Medulla oblongata (tissue), 1 donor: ENCODE measurements at regions not wholly inside any gene's neighbourhood (a gene's known extent, or its start where the extent isn't known, plus 50 kb on each side); places are given as distances from the start of the nearest gene placed in this dataset.

ENCODE experiments used
- DNase-seq: peaks from one replicate; pipeline ENCODE4 v3.0.0-alpha.2; 2015; ENCODE audit errors: extremely low spot score

DNA sequence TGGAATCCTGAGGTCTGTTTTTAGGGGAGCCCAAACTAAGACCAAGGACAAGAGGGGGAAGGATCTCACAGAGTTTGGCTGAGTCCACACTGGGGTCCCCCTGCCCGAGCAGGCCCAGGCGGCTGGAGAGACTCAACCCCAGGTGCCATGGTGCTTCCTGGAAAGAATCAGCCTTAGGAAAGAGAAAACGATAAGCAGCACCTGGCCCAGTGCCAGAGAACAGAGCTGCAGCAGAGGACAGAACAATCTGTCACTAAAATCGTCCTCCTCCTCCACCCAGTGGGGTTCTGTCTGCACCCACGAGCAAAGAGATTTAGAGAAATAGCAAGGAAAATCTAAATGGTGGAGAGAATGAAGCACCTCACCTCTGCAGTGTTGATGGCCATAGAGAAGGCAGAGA is 470.5 kb downstream of the BCOR start:
- DNase-seq = no peak

DNA sequence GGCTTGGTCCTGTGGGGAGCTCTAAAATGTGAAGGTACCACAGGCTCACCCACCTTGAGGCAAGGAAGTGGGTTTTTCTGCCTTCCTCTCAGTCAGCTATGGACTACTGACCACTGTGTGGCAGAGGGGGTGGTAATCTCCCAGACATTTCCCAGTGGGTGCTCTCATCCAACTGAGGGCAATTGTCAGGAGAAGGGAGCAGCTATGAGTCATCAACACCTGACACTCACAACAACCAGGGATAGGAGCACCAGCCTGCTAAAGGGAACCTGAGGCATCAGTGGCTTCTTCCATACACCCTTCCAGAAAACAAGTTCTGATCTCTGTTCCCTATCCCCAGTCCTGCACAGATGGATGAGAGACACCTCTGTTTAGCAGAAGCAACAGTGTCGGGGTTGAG is 468.8 kb downstream of the BCOR start:
- DNase-seq = no peak

DNA sequence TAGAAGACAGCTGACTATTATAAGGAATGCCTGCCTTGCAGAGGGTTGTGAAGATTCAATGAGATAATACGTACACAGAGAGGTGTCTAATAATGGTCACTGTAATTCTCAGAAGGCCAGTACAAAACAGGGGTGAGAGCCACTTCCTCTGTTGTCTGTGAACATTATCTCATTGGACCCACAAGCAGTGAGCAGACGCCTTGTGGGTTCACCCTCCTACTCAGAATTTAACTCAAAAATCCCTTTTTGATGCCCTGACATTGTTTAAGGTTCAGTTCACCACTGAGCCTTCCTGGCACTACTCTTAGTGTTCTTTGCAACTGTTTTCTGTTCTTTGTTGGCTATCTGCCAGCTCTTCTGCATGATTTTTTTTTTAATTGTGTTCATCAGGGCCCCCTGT is 467.4 kb downstream of the BCOR start:
- no peak for DNase-seq

DNA sequence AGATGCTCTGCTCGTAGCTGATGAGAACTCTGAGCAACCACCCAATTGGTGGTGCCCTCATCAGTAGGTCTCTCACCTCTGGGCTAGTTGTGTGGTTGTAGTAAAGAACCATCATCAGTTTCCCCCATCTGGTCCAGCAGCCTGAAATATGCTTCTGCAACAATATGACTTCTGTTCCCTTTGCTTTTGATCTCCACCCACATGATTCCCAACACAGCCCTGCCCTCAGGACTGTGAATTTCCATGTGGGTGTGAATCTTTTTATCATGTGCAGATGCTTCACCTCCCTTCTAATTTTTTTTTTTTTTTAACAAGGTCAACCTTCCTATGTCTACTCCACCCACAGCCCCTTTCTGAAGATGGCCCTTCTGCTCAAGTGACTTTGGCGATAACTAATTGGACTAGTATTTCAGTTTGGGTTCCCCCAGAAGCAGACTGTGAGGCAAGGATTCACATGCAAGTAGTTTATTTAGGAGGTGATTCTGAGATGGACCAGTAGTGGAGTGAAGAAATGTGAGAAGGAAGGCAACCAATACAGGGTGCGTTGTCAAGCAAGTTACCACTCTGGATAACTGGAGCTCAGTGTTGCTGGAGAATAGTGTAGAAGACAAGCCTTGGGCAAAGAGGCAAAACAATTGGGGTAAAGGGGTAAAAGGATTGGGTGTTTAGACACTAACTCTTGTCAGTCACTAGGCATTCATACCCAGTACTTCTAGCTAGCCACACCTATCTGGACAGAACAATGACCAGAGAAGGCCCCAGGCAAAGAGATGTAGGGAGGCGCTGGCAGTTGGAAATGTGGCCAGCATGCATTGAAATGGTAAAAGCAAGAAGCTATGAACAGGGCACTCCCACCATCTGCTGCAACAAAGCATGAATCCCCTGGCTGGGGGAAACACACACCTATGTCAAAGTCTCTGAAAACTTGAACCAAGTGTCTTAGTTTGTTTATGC is 466.2 kb downstream of the BCOR start:
- no peak for DNase-seq

DNA sequence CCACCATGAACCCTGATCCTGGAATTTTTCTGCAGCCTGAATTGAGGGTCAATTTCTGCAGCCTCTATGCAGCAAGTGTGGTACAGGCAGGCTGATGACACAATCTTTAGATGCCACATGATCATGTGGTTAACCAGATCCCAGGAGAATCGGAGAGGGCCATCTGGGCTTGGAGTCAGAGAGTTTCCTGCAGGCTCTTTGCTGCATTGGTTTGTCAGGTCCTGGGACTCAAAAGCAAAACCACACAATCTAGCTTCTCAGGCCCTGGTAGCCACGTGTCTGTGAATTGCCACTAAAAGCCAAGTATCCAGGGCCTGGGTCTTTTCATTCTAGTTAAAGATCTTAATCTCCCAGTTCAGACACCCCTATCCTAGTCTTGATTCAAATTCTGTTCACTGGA is 464.5 kb downstream of the BCOR start:
- DNase-seq = no peak

DNA sequence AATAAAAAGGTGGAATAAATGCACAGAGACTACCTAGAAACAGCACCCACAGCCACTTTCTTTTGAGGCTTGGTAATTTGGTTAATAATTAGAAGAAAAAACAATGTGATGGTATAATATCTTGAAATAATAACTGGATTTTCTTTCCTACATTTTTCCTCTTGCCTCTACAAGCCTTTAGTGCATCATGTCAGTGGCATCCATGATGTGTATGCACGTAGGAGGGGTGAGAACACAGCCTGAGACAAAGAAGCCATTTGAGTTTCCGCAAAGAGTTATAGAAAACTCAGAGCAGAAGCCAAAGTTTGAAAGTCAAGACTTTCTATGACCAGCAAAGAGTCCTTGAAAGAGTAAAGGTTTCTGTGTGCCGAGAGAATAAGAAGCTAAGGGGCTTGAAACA is 461.3 kb downstream of the BCOR start:
- no peak for DNase-seq

DNA sequence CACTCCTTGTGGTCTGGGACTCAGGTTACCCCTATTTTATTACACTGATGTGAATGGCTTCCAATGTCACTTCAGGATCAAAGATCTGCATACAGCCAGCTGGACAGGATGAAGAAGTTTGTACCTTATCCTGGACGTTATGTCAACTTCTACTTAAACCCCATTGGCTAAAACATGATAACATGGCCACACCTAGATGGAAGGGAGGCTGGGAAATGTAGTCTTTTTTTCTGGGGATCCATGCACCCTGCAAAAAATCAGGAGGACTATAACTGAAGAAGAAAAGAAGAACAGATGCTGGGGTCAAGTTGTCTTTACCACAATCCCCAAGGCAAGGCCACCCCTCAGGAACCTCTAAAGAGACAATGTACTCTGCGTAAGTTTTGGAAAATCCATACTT is 459.2 kb downstream of the BCOR start:
- DNase-seq = no peak

DNA sequence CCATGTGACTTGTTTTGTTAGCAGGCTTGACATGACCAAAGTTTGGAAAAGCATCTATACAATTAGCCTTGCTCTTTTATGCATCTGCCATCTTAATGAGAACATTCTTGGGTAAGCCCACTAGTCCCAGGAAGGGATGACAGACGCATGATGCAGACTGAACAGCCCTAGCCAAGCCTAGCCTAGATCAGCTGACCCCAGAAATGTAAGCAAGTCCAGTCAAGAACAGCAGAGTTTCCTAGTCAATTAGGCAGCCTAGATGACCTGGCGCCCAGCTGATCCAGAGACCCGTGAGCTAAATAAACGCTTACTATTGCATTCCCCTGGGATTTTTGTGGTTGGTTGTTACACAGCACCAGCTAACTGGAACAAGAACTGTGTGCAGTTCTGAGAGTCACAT is 457.9 kb downstream of the BCOR start:
- DNase-seq = no peak

DNA sequence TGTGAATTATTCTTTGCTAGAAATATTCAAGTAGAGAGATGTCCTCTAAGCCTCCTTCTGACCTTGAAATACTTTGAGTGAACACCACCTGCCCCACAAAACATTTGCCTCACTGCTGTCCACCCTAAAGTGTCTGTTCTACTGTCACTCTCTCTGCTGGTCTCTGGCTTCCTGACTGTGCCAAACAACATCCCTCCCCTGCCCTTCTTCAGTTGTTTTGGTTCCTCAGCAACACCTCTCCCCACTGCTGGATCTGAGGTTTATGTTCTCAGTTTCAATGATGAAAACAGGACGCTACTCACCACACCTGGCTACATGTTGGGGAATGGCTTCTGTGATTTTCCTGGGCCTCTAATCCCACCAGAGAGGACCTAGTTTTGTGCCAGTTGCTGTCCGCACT is 456.9 kb downstream of the BCOR start:
- DNase-seq = no peak

DNA sequence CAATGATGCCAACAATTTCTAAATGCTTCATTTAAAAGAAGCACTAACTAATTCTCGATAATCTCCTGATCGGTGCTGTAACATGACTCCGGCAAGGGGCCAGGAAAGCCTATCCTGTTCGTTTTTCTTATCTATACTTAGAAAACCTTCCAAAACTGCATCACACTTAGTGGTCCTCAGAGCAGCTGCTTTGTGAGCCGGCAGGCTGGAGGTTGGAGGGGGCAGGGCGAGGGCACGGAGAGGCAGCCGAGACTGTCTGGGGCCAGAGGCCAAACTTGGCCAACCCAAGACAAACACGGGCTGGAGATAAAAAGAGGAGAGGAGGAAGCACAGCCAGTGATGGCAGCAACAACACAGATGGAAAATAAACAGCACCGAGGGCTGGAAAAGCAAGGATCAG is 455.7 kb downstream of the BCOR start:
- DNase-seq = no peak

DNA sequence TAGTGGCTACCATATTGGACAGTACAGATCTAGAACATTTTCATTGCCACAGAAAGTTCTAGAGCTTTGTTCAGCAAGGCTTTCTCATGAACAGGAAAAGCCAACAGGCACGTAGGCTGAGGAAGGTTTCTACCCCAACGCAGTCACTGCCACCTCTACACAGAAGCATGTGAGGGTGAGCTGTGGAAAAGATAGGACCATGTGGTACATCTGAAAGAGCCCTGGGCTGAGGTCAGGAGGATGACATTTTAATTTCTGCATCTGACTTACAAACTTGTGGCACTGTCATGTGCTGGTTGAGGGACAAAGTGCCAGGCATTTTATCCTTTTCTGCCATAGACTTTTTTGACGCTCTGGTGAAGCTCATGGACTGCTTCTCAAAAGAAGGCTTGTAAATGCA is 454.2 kb downstream of the BCOR start:
- no peak for DNase-seq

DNA sequence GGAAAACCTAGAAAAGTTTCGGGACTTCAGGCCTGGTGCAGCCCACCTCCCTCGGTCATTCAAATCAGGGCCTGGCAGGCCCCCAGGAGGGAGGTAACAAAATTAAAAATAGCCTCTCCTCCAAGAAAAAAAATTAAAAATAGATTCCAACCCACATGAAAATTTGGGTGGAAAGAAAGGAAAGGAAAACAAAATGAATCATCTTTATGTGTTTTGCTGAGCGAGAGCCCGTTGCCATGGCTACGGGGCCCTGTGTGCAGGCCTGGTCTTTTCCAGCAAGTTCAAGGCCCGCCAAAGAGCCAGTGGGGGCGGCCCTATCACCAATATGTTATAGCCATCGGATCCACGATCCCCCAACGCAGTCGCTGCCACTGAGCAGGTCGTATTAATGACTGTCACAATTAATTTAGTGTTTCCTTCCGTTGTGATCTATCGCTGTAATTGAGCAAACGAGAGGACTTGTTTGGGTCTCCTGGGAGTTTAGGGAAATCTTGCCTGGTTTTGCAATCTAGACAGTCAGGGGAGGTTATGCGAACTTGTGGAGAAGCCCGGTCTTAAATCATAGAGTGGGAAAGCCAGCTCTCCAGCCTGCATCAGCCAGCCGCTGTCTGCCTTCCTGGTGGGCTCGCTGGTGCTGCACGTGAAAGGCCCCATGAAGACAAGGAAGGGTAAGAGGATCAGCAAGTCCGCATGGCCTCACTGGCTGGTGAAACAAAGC is 452.4 kb downstream of the BCOR start:
- no peak for DNase-seq

DNA sequence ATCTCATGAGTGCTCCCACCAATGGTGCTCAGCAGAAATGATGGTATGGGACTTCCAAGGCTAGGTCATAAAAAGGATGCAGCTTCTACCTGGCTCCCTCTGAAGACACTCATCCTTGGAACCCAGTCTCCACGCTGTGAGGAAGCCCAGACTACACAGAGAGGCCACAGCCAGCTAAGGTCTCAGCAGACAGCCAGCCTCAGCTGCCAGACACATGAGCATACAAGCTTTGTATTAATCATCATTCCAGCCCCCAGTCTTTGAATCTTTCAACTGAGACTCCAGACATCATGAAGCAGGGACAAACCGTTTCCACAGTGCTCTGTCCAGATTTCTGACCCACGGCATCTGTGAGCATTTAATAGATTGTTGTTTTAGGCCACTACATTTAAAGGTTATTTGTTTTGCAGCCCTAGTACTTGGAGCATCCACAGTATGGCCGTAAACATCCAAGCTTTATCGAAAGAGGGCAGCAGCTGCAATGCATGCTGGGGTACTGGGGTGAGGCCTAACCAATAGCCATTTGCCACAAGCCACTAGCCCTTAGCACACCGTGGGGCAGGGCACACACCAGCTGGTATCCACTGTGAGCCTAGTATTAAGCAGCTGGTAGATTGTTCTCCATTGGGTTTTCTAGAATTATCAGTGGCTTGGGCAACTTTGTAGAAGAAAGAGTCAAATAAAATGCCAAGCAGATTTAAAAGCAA is 449.1 kb downstream of the BCOR start:
- no peak for DNase-seq

DNA sequence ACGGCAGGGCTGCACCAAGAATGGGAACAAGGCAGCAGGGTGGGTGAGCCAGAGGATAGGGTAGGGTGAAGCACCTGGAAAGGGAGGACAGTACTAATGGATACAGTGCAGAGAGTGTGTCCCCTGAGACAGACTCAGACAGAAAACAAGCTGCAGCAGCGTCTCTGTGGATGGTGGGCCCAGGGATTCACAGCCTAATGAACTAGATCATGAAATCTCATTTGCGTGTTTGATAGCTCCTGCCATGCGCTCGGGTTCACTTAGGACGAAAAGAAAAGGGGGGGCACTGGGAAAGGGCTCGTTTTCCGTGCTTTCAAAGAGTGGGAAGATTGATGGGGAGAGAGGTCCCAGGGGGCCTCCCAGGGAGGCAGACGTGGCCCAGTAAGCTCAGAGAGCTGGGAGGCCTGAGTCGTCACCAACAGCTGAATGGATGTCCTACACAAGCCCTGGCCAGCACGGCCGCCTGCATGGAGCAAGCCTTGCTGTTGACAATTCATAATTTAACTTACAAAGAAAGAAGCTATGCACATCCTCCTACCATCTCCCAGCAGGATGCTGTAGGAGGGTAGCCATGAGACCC is 446.9 kb downstream of the BCOR start:
- DNase-seq = no peak

DNA sequence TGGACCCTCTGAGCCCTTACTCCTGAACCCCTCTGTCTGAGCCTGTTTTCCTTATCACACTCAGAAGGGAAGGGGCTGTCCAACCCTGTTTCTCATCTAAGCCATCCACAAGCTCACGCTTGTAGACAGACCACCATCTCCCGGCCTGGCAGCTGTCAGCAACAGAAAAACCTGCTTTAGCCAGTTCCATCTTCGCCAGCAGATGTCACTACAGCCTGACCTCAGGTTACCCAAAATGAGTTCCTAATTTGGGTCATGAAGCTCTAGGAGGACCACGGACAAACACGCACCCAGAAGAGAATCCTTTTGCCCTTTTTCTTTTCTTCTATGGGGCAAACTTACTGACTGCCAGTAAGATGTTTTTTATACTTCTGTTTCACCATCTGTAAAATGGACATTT is 445.4 kb downstream of the BCOR start:
- peak; percentile 30 for DNase-seq

DNA sequence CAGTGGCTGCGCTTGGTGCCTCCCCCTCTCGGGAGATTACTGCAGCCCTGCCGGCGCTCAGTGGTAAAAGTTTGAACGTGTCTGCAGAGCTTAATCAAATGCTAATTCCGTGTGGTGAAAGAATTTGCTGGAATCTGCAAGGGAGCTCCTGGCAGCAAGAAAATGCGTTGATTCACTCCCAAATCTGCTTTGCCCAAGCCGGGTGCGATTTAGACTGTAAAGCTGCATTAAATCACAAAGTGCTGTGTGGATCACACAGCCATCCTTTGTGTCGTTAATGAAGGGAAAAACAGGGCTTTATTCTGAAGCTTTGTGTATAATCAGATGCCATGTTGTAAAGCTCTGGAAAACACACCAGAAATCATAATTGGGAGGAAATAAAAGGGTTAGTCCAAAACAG is 444.1 kb downstream of the BCOR start:
- peak; percentile 84 for DNase-seq

DNA sequence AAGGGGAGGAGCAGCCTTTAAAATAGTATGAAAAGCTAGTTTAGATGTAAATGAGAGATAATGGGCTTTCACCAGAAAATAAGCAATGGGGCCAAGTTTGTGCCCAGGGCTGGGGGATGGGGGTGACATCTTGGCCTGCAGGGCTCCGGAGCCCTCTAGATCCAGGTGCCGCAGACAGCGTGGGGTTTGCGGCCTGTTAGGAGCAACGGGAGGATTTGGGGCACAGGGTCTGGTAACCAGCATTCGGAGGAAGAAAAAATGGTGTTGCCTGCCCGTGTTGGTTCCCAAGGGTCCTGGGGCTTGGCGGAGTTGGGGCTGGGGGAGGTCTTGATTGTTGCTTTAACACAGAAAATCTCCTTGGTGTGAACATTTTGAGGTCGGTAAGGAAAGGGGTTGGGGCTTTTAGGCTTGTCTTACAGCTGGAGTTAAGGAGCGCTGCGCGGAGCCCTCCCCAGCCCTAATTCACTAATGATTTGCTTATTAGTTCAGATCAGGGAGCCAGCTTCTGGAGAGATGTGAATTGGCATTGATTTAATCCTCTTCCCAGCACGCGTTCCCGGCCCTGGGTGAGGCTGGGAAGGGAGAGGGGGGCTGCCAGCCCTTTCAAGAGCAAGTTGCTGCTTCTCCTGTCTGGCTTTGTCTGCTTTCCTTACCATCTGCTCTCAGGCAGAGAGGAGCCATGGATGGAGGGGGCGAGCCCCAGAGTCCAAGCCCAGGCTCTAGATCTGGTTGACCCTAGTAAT is 443.4 kb downstream of the BCOR start:
- no peak for DNase-seq

DNA sequence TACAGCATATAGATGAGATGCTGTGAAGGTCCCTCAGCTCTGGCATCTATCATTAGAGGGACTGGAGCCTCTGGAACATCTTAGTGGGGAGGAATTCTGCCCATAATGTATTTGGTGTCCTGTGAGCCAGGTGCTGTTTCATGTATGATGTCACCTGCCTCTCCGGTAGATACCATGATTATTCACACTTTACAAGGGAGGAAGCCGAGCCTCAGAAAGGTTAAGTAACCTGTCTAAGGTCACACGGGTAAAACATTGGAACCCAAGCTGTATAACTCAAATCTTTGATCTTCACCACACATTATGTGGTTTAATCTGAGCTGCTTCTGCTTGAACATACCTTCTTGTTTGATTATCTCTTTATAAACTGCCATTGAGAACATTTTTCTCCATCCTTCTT is 442.8 kb downstream of the BCOR start:
- no peak for DNase-seq

DNA sequence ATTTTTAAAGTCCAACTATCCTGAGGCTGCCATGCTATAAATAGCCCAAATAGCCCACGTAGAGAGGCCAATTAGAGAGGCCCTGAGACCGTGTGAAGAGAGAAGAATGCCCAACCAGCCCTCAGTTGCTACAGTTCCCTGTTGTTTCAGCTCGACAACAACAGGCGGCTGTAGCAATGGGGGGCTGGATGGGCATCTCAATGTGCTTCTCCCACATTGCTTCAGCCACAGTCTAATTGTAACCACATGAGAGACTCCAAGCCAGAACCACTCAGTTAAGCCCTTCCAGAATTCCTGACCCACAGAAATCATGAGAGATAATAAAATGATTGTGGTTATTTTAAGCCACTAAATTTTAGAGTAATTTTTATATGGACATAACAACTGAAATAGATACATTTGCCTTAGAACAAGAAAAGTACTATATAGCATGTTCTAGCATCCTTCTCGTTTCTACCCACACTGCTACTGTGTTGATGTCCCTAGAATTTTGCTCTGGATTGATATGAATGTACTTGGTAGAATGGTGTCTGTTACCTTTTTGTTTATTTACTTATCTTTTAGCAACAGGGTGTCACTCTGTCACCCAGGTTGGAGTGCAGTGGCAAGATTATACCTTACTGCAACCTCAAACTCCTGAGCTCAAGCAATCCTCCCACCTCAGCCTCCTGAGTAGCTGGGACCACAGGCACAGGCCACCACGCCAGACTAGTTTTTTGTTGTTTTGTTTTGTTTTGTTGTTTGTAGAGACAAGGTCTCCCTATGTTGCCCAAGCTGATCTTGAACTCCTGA is 436.4 kb downstream of the BCOR start:
- DNase-seq = no peak

DNA sequence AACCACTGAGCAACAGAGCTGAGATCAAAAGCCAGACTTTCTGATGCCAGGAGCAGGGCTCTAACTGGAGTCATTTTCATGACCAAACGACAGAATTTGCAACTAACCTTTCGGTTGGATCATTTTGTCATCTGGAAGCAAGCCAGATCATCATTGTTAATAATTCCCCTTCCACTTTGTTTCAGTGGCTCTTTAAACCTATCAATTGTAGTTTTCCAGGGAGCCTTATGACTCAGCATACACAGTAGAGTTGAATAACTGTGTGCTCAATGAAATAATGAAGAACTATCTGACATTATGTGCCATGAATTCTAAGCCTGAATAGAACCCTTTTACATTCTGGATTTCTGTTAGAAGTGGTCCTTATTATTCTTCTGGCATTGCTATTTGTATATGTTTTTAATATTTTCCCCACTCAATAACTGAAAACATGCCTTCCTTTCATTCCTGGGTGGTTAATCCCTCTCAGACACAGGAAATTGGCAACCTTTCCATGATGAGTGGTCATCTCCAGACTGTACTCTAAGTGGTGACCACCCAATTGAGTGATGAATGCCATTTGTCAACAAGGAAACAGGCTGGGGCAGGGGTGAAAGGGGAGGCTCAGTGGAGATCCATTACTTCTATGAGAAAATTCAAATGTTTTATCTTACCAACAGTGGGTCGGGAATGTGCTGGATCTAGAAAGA is 431.8 kb downstream of the BCOR start:
- DNase-seq = no peak
